ENCODE measurements at regions not wholly inside any gene's neighbourhood (a gene's known extent, or its start where the extent isn't known, plus 50 kb on each side); places are given as distances from the start of the nearest gene placed in this dataset.
"Not testable (repeated sequence)": the region's sequence is repeated elsewhere in the genome, so short reads cannot be mapped to it uniquely, and the experiment has no call there.

GRCh38 chr14:31911160-31911559 is 165.9 kb upstream of the ARHGAP5 start:
- DNase-seq (ENCODE audit: low read depth in 4 of 4, low spot score in 2 of 4), result no peak

GRCh38 chr14:31913370-31913769 is 163.7 kb upstream of the ARHGAP5 start:
- DNase-seq (ENCODE audit: low read depth in 4 of 4, low spot score in 2 of 4), result no peak

- DNase-seq (ENCODE audit: low read depth in 4 of 4, low spot score in 2 of 4), result not testable (repeated sequence)
These were observed 158.8 kb upstream of the ARHGAP5 start for GRCh38 chr14:31918289-31918688.

- DNase-seq (ENCODE audit: low read depth in 4 of 4, low spot score in 2 of 4), result no peak
These were observed 157.1 kb upstream of the ARHGAP5 start for GRCh38 chr14:31920001-31920400.

- DNase-seq (ENCODE audit: low read depth in 4 of 4, low spot score in 2 of 4), result no peak
These were observed 156.0 kb upstream of the ARHGAP5 start for GRCh38 chr14:31920989-31921650.

GRCh38 chr14:31921721-31922120 is 155.4 kb upstream of the ARHGAP5 start:
- no peak for DNase-seq (ENCODE audit: low read depth in 4 of 4, low spot score in 2 of 4)

GRCh38 chr14:31926123-31926522 is 151.0 kb upstream of the ARHGAP5 start:
- DNase-seq (ENCODE audit: low read depth in 4 of 4, low spot score in 2 of 4), result no peak

- no peak for DNase-seq (ENCODE audit: low read depth in 4 of 4, low spot score in 2 of 4)
These were observed 150.3 kb upstream of the ARHGAP5 start for GRCh38 chr14:31926652-31927347.

GRCh38 chr14:31927348-31927832 is 149.7 kb upstream of the ARHGAP5 start:
- DNase-seq (ENCODE audit: low read depth in 4 of 4, low spot score in 2 of 4), result peak in 1 of 4 donors; percentile 37

- DNase-seq (ENCODE audit: low read depth in 4 of 4, low spot score in 2 of 4), result no peak
These were observed 147.0 kb upstream of the ARHGAP5 start for GRCh38 chr14:31930070-31930469.

GRCh38 chr14:31930493-31931240 is 146.4 kb upstream of the ARHGAP5 start:
- DNase-seq (ENCODE audit: low read depth in 4 of 4, low spot score in 2 of 4), result no peak

- DNase-seq (ENCODE audit: low read depth in 4 of 4, low spot score in 2 of 4), result no peak
These were observed 144.4 kb upstream of the ARHGAP5 start for GRCh38 chr14:31932675-31933074.

GRCh38 chr14:31933716-31934115 is 143.4 kb upstream of the ARHGAP5 start:
- DNase-seq (ENCODE audit: low read depth in 4 of 4, low spot score in 2 of 4), result no peak

- no peak for DNase-seq (ENCODE audit: low read depth in 4 of 4, low spot score in 2 of 4)
These were observed 142.3 kb upstream of the ARHGAP5 start for GRCh38 chr14:31934767-31935266.

- no peak for DNase-seq (ENCODE audit: low read depth in 4 of 4, low spot score in 2 of 4)
These were observed 141.7 kb upstream of the ARHGAP5 start for GRCh38 chr14:31935391-31935790.

GRCh38 chr14:31936115-31936514 is 141.0 kb upstream of the ARHGAP5 start:
- DNase-seq (ENCODE audit: low read depth in 4 of 4, low spot score in 2 of 4), result no peak

- no peak for DNase-seq (ENCODE audit: low read depth in 4 of 4, low spot score in 2 of 4)
These were observed 139.3 kb upstream of the ARHGAP5 start for GRCh38 chr14:31937730-31938346.

GRCh38 chr14:31939934-31940333 is 137.2 kb upstream of the ARHGAP5 start:
- DNase-seq (ENCODE audit: low read depth in 4 of 4, low spot score in 2 of 4), result no peak

- DNase-seq (ENCODE audit: low read depth in 4 of 4, low spot score in 2 of 4), result no peak
These were observed 135.6 kb upstream of the ARHGAP5 start for GRCh38 chr14:31941487-31941886.

- no peak for DNase-seq (ENCODE audit: low read depth in 4 of 4, low spot score in 2 of 4)
These were observed 134.8 kb upstream of the ARHGAP5 start for GRCh38 chr14:31942166-31942841.
